T-cell (primary cell): ENCODE measurements at regions not wholly inside any gene's neighbourhood (a gene's known extent, or its start where the extent isn't known, plus 50 kb on each side); places are given as distances from the start of the nearest gene placed in this dataset.
"Not testable (repeated sequence)": the region's sequence is repeated elsewhere in the genome, so short reads cannot be mapped to it uniquely, and the experiment has no call there.

Experiments
- ATAC-seq, 4 experiments: fragments of 200-7000 bp in 3 of 4; fragments of 150-1000 bp in 1 of 4; cut with Tn5 transposase; replicated peaks in 1 of 4; 1 replicate in 3 of 4; 2 replicates in 1 of 4; pipeline ENCODE4 v1.10.0; 2021; ENCODE audit warnings: moderate library complexity in 3 of 4, mild to moderate bottlenecking in 2 of 4, moderate number of reproducible peaks in 1 of 4
- CTCF ChIA-PET, 2 donors: fragments of 300-600 bp; sonication (Branson Sonifier 250); formaldehyde crosslinking; loops; one replicate each; lab custom pipeline; 2022; ENCODE audit warnings: antibody characterized with exemption in 2 of 2; lab: Charles Lee
- POLR2A ChIA-PET, 2 donors: fragments of 300-600 bp; sonication (Branson Sonifier 250); formaldehyde crosslinking; loops; one replicate each; lab custom pipeline; 2022; ENCODE audit warnings: antibody characterized with exemption in 2 of 2; lab: Charles Lee
- DNase-seq, 35 experiments: peaks; one replicate each; pipeline versions ENCODE4 v3.0.0 to v3.0.0-alpha.2; 2013 to 2023
- H3K27ac ChIP-seq: one replicate; pipeline ENCODE4 v1.5.1; 2013; ENCODE audit warnings: low read length
- H3K27me3 ChIP-seq, 2 experiments: replicated peaks in 1 of 2; 1 replicate in 1 of 2; 2 replicates in 1 of 2; pipeline versions ENCODE4 v1.6.1 to v1.7.0; 2013; ENCODE audit warnings: low read length in 1 of 2, mixed read lengths in 1 of 2; ENCODE audit not compliant: control insufficient read depth in 2 of 2, insufficient read depth in 2 of 2; ENCODE audit errors: extremely low read depth in 1 of 2
- H3K36me3 ChIP-seq, 2 donors: 1 replicate in 1 of 2; 2 replicates in 1 of 2; pipeline versions ENCODE4 v1.6.1 to v1.7.0; 2013; ENCODE audit warnings: low read length in 1 of 2; ENCODE audit not compliant: control insufficient read depth in 2 of 2, insufficient read depth in 1 of 2; ENCODE audit errors: extremely low read depth in 1 of 2
- H3K4me1 ChIP-seq, 2 experiments: 1 replicate in 1 of 2; 2 replicates in 1 of 2; pipeline versions ENCODE4 v1.6.1 to v1.7.0; 2013; ENCODE audit warnings: low read length in 2 of 2, mixed read lengths in 1 of 2; ENCODE audit not compliant: insufficient read depth in 2 of 2, control insufficient read depth in 1 of 2; ENCODE audit errors: extremely low read depth in 1 of 2
- H3K4me3 ChIP-seq, 2 donors: 1 replicate in 1 of 2; 2 replicates in 1 of 2; pipeline versions ENCODE4 v1.5.1 to v1.7.0; 2013; ENCODE audit warnings: mild to moderate bottlenecking in 2 of 2, low read length in 1 of 2, moderate library complexity in 1 of 2; ENCODE audit not compliant: control insufficient read depth in 1 of 2; ENCODE audit errors: extremely low read depth in 1 of 2
- H3K9me3 ChIP-seq: 2 replicates; pipeline ENCODE4 v1.7.0; 2013
- H3K27ac Mint-ChIP-seq, 2 donors: one replicate each; pipeline ENCODE4 v1.8.0; 2020 to 2021; ENCODE audit warnings: mild to moderate bottlenecking in 2 of 2, mixed read lengths in 2 of 2
- H3K27me3 Mint-ChIP-seq, 2 donors: one replicate each; pipeline ENCODE4 v1.8.0; 2021 to 2022; ENCODE audit warnings: mixed read lengths in 2 of 2
- H3K36me3 Mint-ChIP-seq: one replicate; pipeline ENCODE4 v1.8.0; 2021; ENCODE audit warnings: mixed read lengths
- H3K4me1 Mint-ChIP-seq, 3 donors: one replicate each; pipeline ENCODE4 v1.8.0; 2020 to 2022; ENCODE audit warnings: mixed read lengths in 3 of 3, mild to moderate bottlenecking in 1 of 3
- H3K4me3 Mint-ChIP-seq, 3 donors: one replicate each; pipeline ENCODE4 v1.8.0; 2020 to 2022; ENCODE audit warnings: mild to moderate bottlenecking in 3 of 3, mixed read lengths in 3 of 3, moderate library complexity in 3 of 3
- H3K9me3 Mint-ChIP-seq, 3 donors: one replicate each; pipeline ENCODE4 v1.8.0; 2020 to 2022; ENCODE audit warnings: mixed read lengths in 3 of 3
- WGBS: methylation state at CpG from one replicate; pipeline ENCODE4 v1.1.5; 2013; ENCODE audit warnings: missing lambda C conversion rate; ENCODE audit not compliant: insufficient coverage; 5-methylcytosine and 5-hydroxymethylcytosine counted together

GRCh38 chr1:4224684-4225467, 324.8 kb upstream of the C1orf174 start:
- H3K27ac Mint-ChIP-seq, result no peak overlapping the region
- ATAC-seq, result no peak
- Histone ChIP-seq H3K4me1 (no peaks in the 10 kb centered on the region), H3K27ac (no peak overlapping the region), H3K9me3 (no peaks in the 10 kb centered on the region), H3K27me3 (peaks cover 0 to 10% of the 10 kb centered on the region in 2 experiments), H3K36me3 (no peaks in the 10 kb centered on the region), H3K4me3 (no peak overlapping the region)
- H3K9me3 Mint-ChIP-seq, result no peaks in the 10 kb centered on the region
- 93% methylated on average over 12 of the region's 18 CpGs for WGBS
- ChIA-PET POLR2A (no interaction called here), CTCF (no interaction called here)
- DNase-seq, result no peak
- H3K36me3 Mint-ChIP-seq, result no peaks in the 10 kb centered on the region
- no peaks in the 10 kb centered on the region for H3K4me1 Mint-ChIP-seq
- no peak overlapping the region for H3K4me3 Mint-ChIP-seq
- peaks cover 7 to 11% of the 10 kb centered on the region in 2 donors for H3K27me3 Mint-ChIP-seq

- CTCF ChIA-PET, result no interaction called here
- Histone ChIP-seq H3K4me1 (no peaks in the 10 kb centered on the region), H3K27me3 (peaks cover 0 to 10% of the 10 kb centered on the region in 2 experiments), H3K36me3 (no peaks in the 10 kb centered on the region), H3K9me3 (no peaks in the 10 kb centered on the region), H3K27ac (no peak overlapping the region), H3K4me3 (no peak overlapping the region)
- ATAC-seq (no peak), DNase-seq (no peak)
- no peak overlapping the region for H3K4me3 Mint-ChIP-seq
- H3K4me1 Mint-ChIP-seq, result no peaks in the 10 kb centered on the region
- H3K9me3 Mint-ChIP-seq, result no peaks in the 10 kb centered on the region
- POLR2A ChIA-PET, result no interaction called here
- H3K36me3 Mint-ChIP-seq, result no peaks in the 10 kb centered on the region
- 46% methylated on average over 6 of the region's 15 CpGs for WGBS
- H3K27me3 Mint-ChIP-seq, result peaks cover 3 to 13% of the 10 kb centered on the region in 2 donors
- no peak overlapping the region for H3K27ac Mint-ChIP-seq
Observed at GRCh38 chr1:4227986-4228385, 327.9 kb upstream of the C1orf174 start.

DNA sequence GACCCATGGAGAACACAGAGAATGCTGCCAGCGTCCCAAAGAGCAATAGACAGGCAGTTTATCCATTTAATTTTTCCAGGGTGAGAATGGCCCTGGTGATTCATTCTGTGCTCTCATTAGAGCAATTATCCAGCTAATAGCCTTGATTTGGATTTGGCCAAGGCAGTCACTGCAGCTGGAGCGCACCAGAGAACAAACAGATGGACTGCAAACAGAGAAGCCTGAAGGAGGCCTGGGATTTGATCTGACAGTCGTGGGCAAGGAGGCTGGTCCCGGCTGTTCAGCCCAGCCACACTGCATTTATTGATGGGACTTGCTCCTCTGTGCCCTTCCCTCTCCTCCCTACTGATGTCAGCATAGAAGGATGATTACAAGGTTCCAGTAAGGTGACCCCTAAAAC, 353.9 kb upstream of the C1orf174 start:
- no peaks in the 10 kb centered on the region for H3K36me3 ChIP-seq
- CTCF ChIA-PET, result no interaction called here
- no peaks in the 10 kb centered on the region for H3K36me3 Mint-ChIP-seq
- no peak for DNase-seq
- no peak overlapping the region for H3K27ac Mint-ChIP-seq
- peaks cover 0 to 5% of the 10 kb centered on the region in 2 experiments for H3K27me3 ChIP-seq
- POLR2A ChIA-PET, result no interaction called here
- H3K4me1 Mint-ChIP-seq, result no peaks in the 10 kb centered on the region
- H3K4me1 ChIP-seq, result no peaks in the 10 kb centered on the region
- no peak for ATAC-seq
- 0% methylated on average over 1 of the region's 4 CpGs for WGBS
- peaks cover 21 to 27% of the 10 kb centered on the region in 2 donors for H3K27me3 Mint-ChIP-seq
- H3K4me3 ChIP-seq, result no peak overlapping the region
- H3K9me3 ChIP-seq, result no peaks in the 10 kb centered on the region
- no peak overlapping the region for H3K27ac ChIP-seq
- peaks cover 11 to 21% (median 16%) of the 10 kb centered on the region in 3 donors for H3K9me3 Mint-ChIP-seq
- H3K4me3 Mint-ChIP-seq, result no peak overlapping the region

DNA sequence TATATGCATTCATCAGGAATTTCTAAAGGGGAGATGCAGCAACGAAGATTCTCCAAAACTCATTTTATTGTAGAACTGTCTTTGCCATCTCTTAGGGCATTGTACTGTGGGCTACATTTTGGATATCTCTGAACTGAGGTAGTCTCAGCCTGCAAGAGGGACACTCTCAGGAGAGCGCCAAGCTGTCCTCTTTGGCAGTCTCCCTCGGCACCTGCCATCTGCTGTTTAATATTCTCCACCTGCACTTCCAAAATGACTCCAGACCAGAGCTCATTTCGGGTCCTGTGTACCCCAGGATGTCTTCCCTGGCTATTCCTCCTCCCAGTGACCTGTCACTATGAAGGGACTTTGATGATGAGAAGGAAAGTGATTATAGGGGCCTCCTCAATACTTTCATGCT, 356.3 kb upstream of the C1orf174 start:
- ATAC-seq (no peak), DNase-seq (no peak)
- H3K27me3 ChIP-seq, result peaks cover 0 to 5% of the 10 kb centered on the region in 2 experiments
- Mint-ChIP-seq H3K9me3 (peaks cover 11 to 27% (median 18%) of the 10 kb centered on the region in 3 donors), H3K36me3 (no peaks in the 10 kb centered on the region), H3K4me3 (no peak overlapping the region), H3K27me3 (peaks cover 16 to 19% of the 10 kb centered on the region in 2 donors), H3K27ac (no peak overlapping the region), H3K4me1 (no peaks in the 10 kb centered on the region)
- H3K4me3 ChIP-seq, result no peak overlapping the region
- H3K4me1 ChIP-seq, result no peaks in the 10 kb centered on the region
- H3K27ac ChIP-seq, result no peak overlapping the region
- POLR2A ChIA-PET, result no interaction called here
- H3K36me3 ChIP-seq, result no peaks in the 10 kb centered on the region
- no peaks in the 10 kb centered on the region for H3K9me3 ChIP-seq
- CTCF ChIA-PET, result no interaction called here
- WGBS, result 100% methylated on average over 1 of the region's 4 CpGs

- H3K4me1 Mint-ChIP-seq, H3K27ac ChIP-seq, DNase-seq, H3K4me1 ChIP-seq, POLR2A ChIA-PET, H3K9me3 ChIP-seq, H3K36me3 Mint-ChIP-seq, H3K36me3 ChIP-seq, ATAC-seq, H3K27me3 ChIP-seq, H3K4me3 ChIP-seq, H3K27ac Mint-ChIP-seq, CTCF ChIA-PET, H3K4me3 Mint-ChIP-seq: not testable (repeated sequence)
- H3K9me3 Mint-ChIP-seq, result peaks cover 11 to 32% (median 18%) of the 10 kb centered on the region in 3 donors
- WGBS, result no CpG with 5 or more reads among the region's 2 CpGs
- H3K27me3 Mint-ChIP-seq, result peaks cover 15 to 24% of the 10 kb centered on the region in 2 donors
Observed at GRCh38 chr1:4258146-4258777, 358.2 kb upstream of the C1orf174 start.

DNA sequence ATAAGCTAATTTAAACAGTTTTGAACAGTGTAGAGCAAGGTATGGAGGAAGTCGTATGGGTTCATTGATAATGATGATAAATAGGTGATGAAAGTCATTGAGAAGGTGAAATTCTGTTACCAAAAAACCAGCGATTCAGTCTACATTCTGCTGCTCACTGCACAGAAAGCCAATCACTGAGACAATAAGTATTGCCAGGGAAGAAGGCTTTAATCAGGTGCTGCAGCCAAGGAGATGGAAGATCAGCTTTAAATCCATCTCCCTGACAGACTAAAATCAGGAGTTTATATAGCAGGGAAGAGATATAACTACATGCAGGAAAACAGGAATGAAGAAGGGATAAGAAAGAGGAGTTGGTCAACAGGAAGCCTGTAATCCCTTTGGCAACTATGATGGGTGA, 361.3 kb upstream of the C1orf174 start:
- ATAC-seq, result no peak
- peaks cover 11 to 32% (median 18%) of the 10 kb centered on the region in 3 donors for H3K9me3 Mint-ChIP-seq
- 50% methylated on average over 1 of the region's 2 CpGs for WGBS
- no peaks in the 10 kb centered on the region for H3K9me3 ChIP-seq
- no peak for DNase-seq
- POLR2A ChIA-PET, result no interaction called here
- no peak overlapping the region for H3K4me3 Mint-ChIP-seq
- H3K36me3 Mint-ChIP-seq, result no peaks in the 10 kb centered on the region
- no peaks in the 10 kb centered on the region for H3K36me3 ChIP-seq
- no peak overlapping the region for H3K27ac Mint-ChIP-seq
- H3K4me1 Mint-ChIP-seq, result no peaks in the 10 kb centered on the region
- no peak overlapping the region for H3K4me3 ChIP-seq
- no peaks in the 10 kb centered on the region for H3K4me1 ChIP-seq
- H3K27ac ChIP-seq, result no peak overlapping the region
- CTCF ChIA-PET, result no interaction called here
- peaks cover 20 to 27% of the 10 kb centered on the region in 2 donors for H3K27me3 Mint-ChIP-seq
- H3K27me3 ChIP-seq, result peaks cover 0 to 7% of the 10 kb centered on the region in 2 experiments
